GM12878 (cell line): ENCODE measurements at regions not wholly inside any gene's neighbourhood (a gene's known extent, or its start where the extent isn't known, plus 50 kb on each side); places are given as distances from the start of the nearest gene placed in this dataset.

ENCODE experiments used
- CHD2 ChIP-seq: IDR thresholded peaks from 2 replicates; pipeline ENCODE4 v1.6.1; 2011; ENCODE audit warnings: low read depth, low read length, improper control_type of control experiment, borderline replicate concordance
- NR2C2 ChIP-seq: IDR thresholded peaks from 2 replicates; pipeline ENCODE4 v1.6.1; 2011; ENCODE audit warnings: borderline replicate concordance, low read depth; ENCODE audit not compliant: control insufficient read depth, insufficient read length

- TF ChIP-seq NR2C2 (no peak), CHD2 (no peak)
Observed at GRCh38 chr7:67608806-67609205, 612.2 kb downstream of the TYW1 start.
